B cell (primary cell): ENCODE measurements at regions not wholly inside any gene's neighbourhood (a gene's known extent, or its start where the extent isn't known, plus 50 kb on each side); places are given as distances from the start of the nearest gene placed in this dataset.

Experiments
- EZH2 ChIP-seq: IDR thresholded peaks from 2 replicates; pipeline ENCODE4 v1.6.1; 2012; ENCODE audit warnings: borderline replicate concordance, low read depth, mild to moderate bottlenecking, moderate library complexity, low read length; ENCODE audit not compliant: insufficient read depth, poor library complexity, severe bottlenecking
- TF ChIP-seq, protein P1 (sequence below): fragments of 200-600 bp; IDR thresholded peaks from one replicate; pipeline ENCODE4 v1.8.0; 2022; ENCODE audit warnings: antibody characterized with exemption, mild to moderate bottlenecking

DNA sequence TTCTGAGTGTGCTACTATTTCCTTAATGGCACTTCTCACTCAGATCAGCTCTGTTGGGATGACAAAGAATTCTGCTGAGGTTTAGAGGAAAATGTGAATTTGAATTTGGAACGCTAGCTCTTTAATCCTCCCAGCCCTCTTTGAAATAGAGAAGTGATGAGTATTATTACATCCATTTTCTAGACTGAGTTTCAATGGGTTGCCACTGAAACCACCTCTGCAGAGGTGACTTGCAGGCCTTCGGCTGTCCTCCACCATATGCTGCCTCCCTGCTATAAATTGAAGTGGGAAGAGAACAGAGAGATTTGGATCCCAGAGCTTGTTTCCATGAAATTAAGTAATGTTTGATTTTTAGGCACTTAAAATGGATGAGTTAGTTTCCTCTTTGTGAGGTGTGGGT lies 363.2 kb upstream of the SNX7 start:
- TF ChIP-seq, protein P1, sequence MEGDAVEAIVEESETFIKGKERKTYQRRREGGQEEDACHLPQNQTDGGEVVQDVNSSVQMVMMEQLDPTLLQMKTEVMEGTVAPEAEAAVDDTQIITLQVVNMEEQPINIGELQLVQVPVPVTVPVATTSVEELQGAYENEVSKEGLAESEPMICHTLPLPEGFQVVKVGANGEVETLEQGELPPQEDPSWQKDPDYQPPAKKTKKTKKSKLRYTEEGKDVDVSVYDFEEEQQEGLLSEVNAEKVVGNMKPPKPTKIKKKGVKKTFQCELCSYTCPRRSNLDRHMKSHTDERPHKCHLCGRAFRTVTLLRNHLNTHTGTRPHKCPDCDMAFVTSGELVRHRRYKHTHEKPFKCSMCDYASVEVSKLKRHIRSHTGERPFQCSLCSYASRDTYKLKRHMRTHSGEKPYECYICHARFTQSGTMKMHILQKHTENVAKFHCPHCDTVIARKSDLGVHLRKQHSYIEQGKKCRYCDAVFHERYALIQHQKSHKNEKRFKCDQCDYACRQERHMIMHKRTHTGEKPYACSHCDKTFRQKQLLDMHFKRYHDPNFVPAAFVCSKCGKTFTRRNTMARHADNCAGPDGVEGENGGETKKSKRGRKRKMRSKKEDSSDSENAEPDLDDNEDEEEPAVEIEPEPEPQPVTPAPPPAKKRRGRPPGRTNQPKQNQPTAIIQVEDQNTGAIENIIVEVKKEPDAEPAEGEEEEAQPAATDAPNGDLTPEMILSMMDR: no peak
- TF ChIP-seq EZH2: no peak
